Trophoblast cell (in vitro differentiated cells and primary cell): ENCODE measurements at regions not wholly inside any gene's neighbourhood (a gene's known extent, or its start where the extent isn't known, plus 50 kb on each side); places are given as distances from the start of the nearest gene placed in this dataset.

Experiments
- DNase-seq, 2 donors: peaks; one replicate each; pipeline ENCODE4 v3.0.0-alpha.2; 2016
- H2AFZ ChIP-seq: 2 replicates; pipeline ENCODE4 v1.6.1; 2013; ENCODE audit warnings: low read length, moderate library complexity, mild to moderate bottlenecking; ENCODE audit not compliant: insufficient read depth, poor library complexity
- H2AK5ac ChIP-seq: 2 replicates; pipeline ENCODE4 v1.6.1; 2013; ENCODE audit warnings: mild to moderate bottlenecking, low read length
- H2BK120ac ChIP-seq: 2 replicates; pipeline ENCODE4 v1.6.1; 2013; ENCODE audit warnings: low read length, mild to moderate bottlenecking, moderate library complexity; ENCODE audit not compliant: insufficient read depth, poor library complexity
- H2BK12ac ChIP-seq: 2 replicates; pipeline ENCODE4 v1.6.1; 2013; ENCODE audit warnings: mild to moderate bottlenecking, low read length, moderate library complexity
- H2BK5ac ChIP-seq: 2 replicates; pipeline ENCODE4 v1.6.1; 2013; ENCODE audit warnings: low read length, low read depth, moderate library complexity, mild to moderate bottlenecking; ENCODE audit not compliant: poor library complexity
- H3K14ac ChIP-seq: 2 replicates; pipeline ENCODE4 v1.6.1; 2013; ENCODE audit warnings: mild to moderate bottlenecking, low read length
- H3K18ac ChIP-seq: 2 replicates; pipeline ENCODE4 v1.6.1; 2013; ENCODE audit warnings: mild to moderate bottlenecking, low read length
- H3K23ac ChIP-seq: 2 replicates; pipeline ENCODE4 v1.6.1; 2013; ENCODE audit warnings: low read length
- H3K27ac ChIP-seq: 2 replicates; pipeline ENCODE4 v1.5.1; 2013; ENCODE audit warnings: low read depth, mild to moderate bottlenecking, inconsistent platforms, low read length, moderate library complexity
- H3K27me3 ChIP-seq: 2 replicates; pipeline ENCODE4 v1.6.1; 2013; ENCODE audit warnings: inconsistent platforms, mild to moderate bottlenecking, low read length, moderate library complexity; ENCODE audit not compliant: insufficient read depth
- H3K36me3 ChIP-seq, 2 experiments: 1 replicate in 1 of 2; 2 replicates in 1 of 2; pipeline ENCODE4 v1.6.1; 2013; ENCODE audit warnings: low read length in 2 of 2, mild to moderate bottlenecking in 2 of 2, moderate library complexity in 1 of 2; ENCODE audit not compliant: insufficient read depth in 2 of 2, control insufficient read depth in 1 of 2
- H3K4ac ChIP-seq: 2 replicates; pipeline ENCODE4 v1.6.1; 2013; ENCODE audit warnings: low read depth, mild to moderate bottlenecking, low read length, moderate library complexity
- H3K4me1 ChIP-seq, 2 experiments: 1 replicate in 1 of 2; 2 replicates in 1 of 2; pipeline ENCODE4 v1.6.1; 2013; ENCODE audit warnings: low read length in 2 of 2, mild to moderate bottlenecking in 2 of 2, moderate library complexity in 1 of 2; ENCODE audit not compliant: insufficient read depth in 2 of 2, control insufficient read depth in 1 of 2
- H3K4me2 ChIP-seq: 2 replicates; pipeline ENCODE4 v1.6.1; 2013; ENCODE audit warnings: inconsistent platforms, mild to moderate bottlenecking, low read length, moderate library complexity
- H3K4me3 ChIP-seq: 2 replicates; pipeline ENCODE4 v1.5.1; 2013; ENCODE audit warnings: mild to moderate bottlenecking, low read depth, low read length, inconsistent platforms
- H3K79me1 ChIP-seq: one replicate; pipeline ENCODE4 v1.6.1; 2013; ENCODE audit warnings: low read length
- H3K79me2 ChIP-seq: 2 replicates; pipeline ENCODE4 v1.6.1; 2013; ENCODE audit warnings: low read length, mild to moderate bottlenecking; ENCODE audit not compliant: control insufficient read depth, insufficient read depth, poor library complexity
- H3K9ac ChIP-seq: 2 replicates; pipeline ENCODE4 v1.6.1; 2013; ENCODE audit warnings: mild to moderate bottlenecking, low read length
- H3K9me3 ChIP-seq: 2 replicates; pipeline ENCODE4 v1.6.1; 2013; ENCODE audit warnings: low read depth, mild to moderate bottlenecking, control low read depth, inconsistent platforms, low read length; ENCODE audit not compliant: insufficient read depth
- H4K12ac ChIP-seq: 2 replicates; pipeline ENCODE4 v1.6.1; 2013; ENCODE audit warnings: low read depth, mild to moderate bottlenecking, low read length, moderate library complexity
- H4K8ac ChIP-seq: 2 replicates; pipeline ENCODE4 v1.6.1; 2013; ENCODE audit warnings: low read depth, mild to moderate bottlenecking, low read length, moderate library complexity
- H4K91ac ChIP-seq: one replicate; pipeline ENCODE4 v1.6.1; 2013; ENCODE audit warnings: low read depth, mild to moderate bottlenecking, low read length, moderate library complexity
- WGBS: extraction: QIAGEN DNeasy Blood & Tissue Kit; methylation state at CpG from one replicate; pipeline ENCODE4 v1.1.7; 2013; ENCODE audit warnings: missing lambda C conversion rate; ENCODE audit not compliant: insufficient read length, insufficient coverage; ENCODE audit errors: extremely low coverage; 5-methylcytosine and 5-hydroxymethylcytosine counted together

DNA sequence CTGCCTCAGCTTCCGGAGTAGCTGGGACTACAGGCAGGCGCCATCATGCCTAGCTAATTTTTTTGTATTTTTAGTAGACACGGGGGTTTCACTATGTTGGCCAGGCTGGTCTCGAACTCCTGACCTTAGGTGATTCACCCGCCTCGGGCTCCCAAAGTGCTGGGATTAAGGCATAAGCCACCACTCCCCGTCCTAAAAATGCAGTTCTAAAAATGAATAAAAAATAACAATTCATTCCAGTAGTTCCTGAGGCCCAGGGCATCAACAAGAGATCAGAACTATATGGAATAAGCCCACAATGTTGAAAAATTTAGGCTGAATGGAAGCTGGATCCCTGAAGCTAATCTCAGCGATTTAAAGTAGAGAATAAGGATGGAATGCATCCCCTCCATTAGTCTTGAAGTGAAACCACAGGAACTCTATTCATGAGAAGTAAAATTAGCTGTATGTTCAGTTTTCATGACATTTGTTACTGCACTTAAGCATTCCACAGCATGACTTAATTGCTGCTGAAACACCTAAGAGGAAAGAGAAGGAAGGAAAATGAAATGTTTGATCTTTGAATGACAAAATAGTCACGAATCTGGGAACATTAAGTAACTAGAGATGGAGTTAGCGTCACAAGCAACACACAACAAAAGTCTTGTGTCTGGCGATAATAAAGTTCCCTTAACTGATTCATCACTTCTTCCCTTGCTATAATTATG is 80.4 kb upstream of the RIPOR2 start:
- H2AFZ ChIP-seq = no peak overlapping the region
- H4K91ac ChIP-seq = peak overlapping the region; percentile 6
- H3K79me1 ChIP-seq = peaks cover 15% of the 10 kb centered on the region
- peak overlapping the region; percentile 22 for H2BK120ac ChIP-seq
- H3K79me2 ChIP-seq = peaks cover 2% of the 10 kb centered on the region
- H2AK5ac ChIP-seq = no peak overlapping the region
- H3K36me3 ChIP-seq = no peaks in the 10 kb centered on the region
- H3K9me3 ChIP-seq = no peaks in the 10 kb centered on the region
- H4K8ac ChIP-seq = no peak overlapping the region
- H3K9ac ChIP-seq = no peak overlapping the region
- H3K14ac ChIP-seq = peak overlapping the region; percentile 30
- H2BK12ac ChIP-seq = peak overlapping the region; percentile 64
- H3K27ac ChIP-seq = peak overlapping the region; percentile 69
- H3K4ac ChIP-seq = no peak overlapping the region
- peak overlapping the region; percentile 49 for H2BK5ac ChIP-seq
- H3K23ac ChIP-seq = no peak overlapping the region
- no peak overlapping the region for H3K18ac ChIP-seq
- WGBS = no CpG with 5 or more reads among the region's 11 CpGs
- peak in 1 of 2 donors; percentile 49 for DNase-seq
- no peak overlapping the region for H3K4me3 ChIP-seq
- H4K12ac ChIP-seq = no peak overlapping the region
- no peak overlapping the region for H3K4me2 ChIP-seq
- H3K4me1 ChIP-seq = peaks cover 9 to 12% of the 10 kb centered on the region in 2 experiments
- no peaks in the 10 kb centered on the region for H3K27me3 ChIP-seq

DNA sequence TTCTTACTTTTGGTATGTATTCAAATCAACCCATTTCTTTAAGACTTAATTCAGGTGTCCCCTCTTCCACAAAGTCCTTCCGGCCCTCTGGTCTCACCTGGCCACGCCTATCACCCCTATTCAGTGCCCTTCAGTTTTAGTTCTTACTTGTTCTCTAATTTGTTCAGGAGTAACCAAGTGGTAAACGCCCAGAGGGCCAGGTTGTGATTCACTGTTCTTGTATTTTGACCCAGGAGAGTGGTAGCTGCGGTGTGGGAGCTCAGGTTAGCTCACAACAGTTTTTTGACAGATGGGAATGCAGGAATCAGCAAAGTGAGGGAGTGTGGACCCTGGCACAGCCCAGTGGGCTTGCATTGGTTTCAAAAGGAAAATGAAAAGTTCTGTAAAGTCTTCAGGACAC is 81.7 kb upstream of the RIPOR2 start:
- no peaks in the 10 kb centered on the region for H3K27me3 ChIP-seq
- peak overlapping the region; percentile 83 for H2BK120ac ChIP-seq
- no peaks in the 10 kb centered on the region for H3K36me3 ChIP-seq
- no peak overlapping the region for H3K4ac ChIP-seq
- peaks cover 9 to 12% of the 10 kb centered on the region in 2 experiments for H3K4me1 ChIP-seq
- no peaks in the 10 kb centered on the region for H3K9me3 ChIP-seq
- H3K23ac ChIP-seq = no peak overlapping the region
- H3K27ac ChIP-seq = peak overlapping the region; percentile 64
- H3K18ac ChIP-seq = peak overlapping the region; percentile 47
- peaks cover 15% of the 10 kb centered on the region for H3K79me1 ChIP-seq
- H2BK12ac ChIP-seq = peak overlapping the region; percentile 65
- H2BK5ac ChIP-seq = peak overlapping the region; percentile 37
- H2AFZ ChIP-seq = no peak overlapping the region
- peaks cover 2% of the 10 kb centered on the region for H3K79me2 ChIP-seq
- peak overlapping the region; percentile 72 for H4K91ac ChIP-seq
- peak overlapping the region; percentile 50 for H4K8ac ChIP-seq
- no CpG with 5 or more reads among the region's 4 CpGs for WGBS
- H3K4me2 ChIP-seq = peak overlapping the region; percentile 14
- H3K4me3 ChIP-seq = no peak overlapping the region
- H3K14ac ChIP-seq = peak overlapping the region; percentile 50
- H2AK5ac ChIP-seq = no peak overlapping the region
- DNase-seq = peak; percentile 75 to 82
- no peak overlapping the region for H3K9ac ChIP-seq
- no peak overlapping the region for H4K12ac ChIP-seq

DNA sequence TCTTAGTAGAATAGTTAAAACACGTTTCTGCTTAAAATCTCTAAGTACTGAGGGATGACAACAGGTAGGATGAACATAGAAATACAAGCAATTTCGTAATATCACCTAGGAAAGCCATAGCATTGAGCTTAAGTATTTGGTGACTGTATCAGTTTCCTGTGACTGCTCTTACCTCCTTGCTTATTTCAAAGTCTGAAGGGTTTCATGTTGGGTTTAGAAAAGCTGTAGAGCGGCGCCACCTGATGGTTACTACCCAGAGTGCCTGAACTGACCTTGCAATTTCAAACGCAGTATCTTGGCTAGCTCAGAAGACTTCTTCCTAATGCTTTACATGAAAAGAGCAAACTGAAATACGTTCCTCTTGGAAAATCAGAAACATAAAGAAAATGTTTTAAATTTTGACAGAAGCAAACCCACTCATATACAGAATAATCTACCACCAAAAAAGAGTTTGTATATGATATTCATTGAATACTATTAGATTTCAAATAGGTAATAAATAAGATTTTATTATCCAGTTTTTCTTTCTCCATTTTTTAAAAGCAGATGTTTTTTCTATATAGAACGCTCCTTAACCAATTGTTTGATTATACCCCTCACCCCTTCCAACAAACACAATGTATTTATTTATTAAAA is 82.3 kb upstream of the RIPOR2 start:
- Histone ChIP-seq H3K4me2 (no peak overlapping the region), H3K27me3 (no peaks in the 10 kb centered on the region), H3K79me1 (peaks cover 15% of the 10 kb centered on the region), H3K14ac (no peak overlapping the region), H2BK120ac (no peak overlapping the region), H4K91ac (no peak overlapping the region), H3K4me1 (peaks cover 9 to 12% of the 10 kb centered on the region in 2 experiments), H3K4ac (no peak overlapping the region), H4K12ac (no peak overlapping the region), H3K4me3 (no peak overlapping the region), H3K9me3 (no peaks in the 10 kb centered on the region), H4K8ac (no peak overlapping the region), H3K23ac (no peak overlapping the region), H2AK5ac (no peak overlapping the region), H3K36me3 (no peaks in the 10 kb centered on the region), H3K18ac (no peak overlapping the region), H2BK12ac (no peak overlapping the region), H3K27ac (no peak overlapping the region), H3K9ac (no peak overlapping the region), H3K79me2 (peaks cover 2% of the 10 kb centered on the region), H2BK5ac (no peak overlapping the region), H2AFZ (no peak overlapping the region)
- no CpG with 5 or more reads among the region's 7 CpGs for WGBS
- peak; percentile 86 to 91 for DNase-seq

DNA sequence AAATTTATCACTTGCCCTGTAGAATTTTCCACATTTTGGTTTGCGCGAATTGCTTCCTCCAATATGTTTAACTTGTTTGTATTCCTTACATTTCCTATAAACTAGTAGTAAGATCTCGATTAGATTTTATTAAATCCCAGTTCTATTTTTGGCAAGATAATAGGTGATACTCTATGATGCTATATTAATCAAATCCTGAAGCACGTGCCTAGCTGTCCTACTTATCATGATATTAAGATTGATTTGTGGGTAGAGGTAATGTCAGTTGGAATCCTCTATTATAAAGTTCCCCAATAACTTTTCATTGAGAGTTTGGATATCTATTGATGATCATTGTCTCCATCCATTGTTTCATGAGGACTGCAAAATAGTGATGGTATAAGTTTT is 82.8 kb upstream of the RIPOR2 start:
- no peak overlapping the region for H2AK5ac ChIP-seq
- no peak overlapping the region for H3K14ac ChIP-seq
- H2BK5ac ChIP-seq = no peak overlapping the region
- H3K4me1 ChIP-seq = peaks cover 9 to 12% of the 10 kb centered on the region in 2 experiments
- no peak overlapping the region for H3K27ac ChIP-seq
- H2AFZ ChIP-seq = no peak overlapping the region
- H2BK120ac ChIP-seq = no peak overlapping the region
- no peak overlapping the region for H2BK12ac ChIP-seq
- WGBS = no CpG with 5 or more reads among the region's 4 CpGs
- peaks cover 15% of the 10 kb centered on the region for H3K79me1 ChIP-seq
- no peaks in the 10 kb centered on the region for H3K36me3 ChIP-seq
- no peak overlapping the region for H3K4me2 ChIP-seq
- H3K23ac ChIP-seq = no peak overlapping the region
- no peak overlapping the region for H4K12ac ChIP-seq
- no peak overlapping the region for H3K9ac ChIP-seq
- no peak overlapping the region for H4K91ac ChIP-seq
- H3K27me3 ChIP-seq = no peaks in the 10 kb centered on the region
- no peak for DNase-seq
- peaks cover 2% of the 10 kb centered on the region for H3K79me2 ChIP-seq
- no peak overlapping the region for H3K4ac ChIP-seq
- H3K18ac ChIP-seq = no peak overlapping the region
- H3K4me3 ChIP-seq = no peak overlapping the region
- H4K8ac ChIP-seq = no peak overlapping the region
- H3K9me3 ChIP-seq = no peaks in the 10 kb centered on the region
